ENCODE measurements at regions not wholly inside any gene's neighbourhood (a gene's known extent, or its start where the extent isn't known, plus 50 kb on each side); places are given as distances from the start of the nearest gene placed in this dataset.

DNA sequence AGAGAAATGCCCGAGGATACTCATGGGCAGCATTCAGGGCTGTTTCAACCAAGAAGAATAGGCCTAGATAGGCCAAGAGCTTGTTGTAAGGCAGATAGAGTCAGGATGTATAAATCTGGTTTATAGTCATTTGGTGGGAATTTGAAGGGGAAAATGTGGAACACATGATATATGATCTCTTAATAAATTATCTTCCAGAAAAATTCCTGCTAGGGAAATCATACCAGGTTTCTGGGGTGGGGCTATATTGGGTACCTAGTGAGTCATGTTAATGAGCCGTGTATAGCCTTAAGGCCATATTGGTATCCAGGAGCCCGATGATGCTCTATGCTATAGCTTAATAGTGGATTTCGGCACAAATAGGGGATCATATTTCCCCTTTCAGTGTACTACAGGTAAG is 51.5 kb upstream of the HTR2A start:
- DNase-seq = no peak

DNA sequence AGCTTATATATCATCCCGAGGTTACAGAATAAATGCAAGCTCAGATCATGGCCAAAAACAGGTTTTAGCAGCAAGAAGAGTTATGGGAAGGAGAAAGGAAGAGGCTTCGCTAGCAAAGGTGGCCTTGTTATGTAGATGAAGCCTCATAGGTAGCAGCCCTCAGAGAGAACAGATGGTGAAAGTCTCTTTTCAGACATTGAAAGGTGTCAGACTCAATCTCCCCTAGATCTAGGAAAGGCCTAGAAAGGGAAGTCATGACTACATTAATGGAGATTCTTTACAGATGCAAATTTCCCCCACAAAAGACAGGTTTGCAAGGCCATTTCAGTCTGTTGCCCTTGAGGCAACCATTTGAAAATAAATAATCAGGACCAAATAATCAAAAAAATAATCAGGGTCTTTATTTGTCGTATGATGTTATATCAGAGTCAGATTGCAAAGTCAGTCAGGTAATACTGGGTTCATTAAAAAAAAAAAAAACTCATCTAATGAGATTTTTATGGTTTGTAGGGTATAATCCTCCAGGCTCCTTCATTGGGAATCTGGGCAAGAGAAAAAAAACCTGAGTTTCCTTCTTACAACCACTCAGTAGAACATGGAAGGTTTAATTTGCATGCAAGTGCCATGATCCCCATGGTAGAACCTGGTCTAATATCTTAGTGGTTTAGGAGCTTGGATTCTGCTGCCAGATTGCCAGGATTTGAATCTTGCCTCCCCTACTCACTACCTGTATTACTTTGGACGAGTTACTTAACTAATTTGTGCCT is 50.8 kb upstream of the HTR2A start:
- no peak for DNase-seq
